HG03095 (cell line): ENCODE measurements at regions not wholly inside any gene's neighbourhood (a gene's known extent, or its start where the extent isn't known, plus 50 kb on each side); places are given as distances from the start of the nearest gene placed in this dataset.
"Not testable (repeated sequence)": the region's sequence is repeated elsewhere in the genome, so short reads cannot be mapped to it uniquely, and the experiment has no call there.

Experiments used
- ATAC-seq: cut with Tn5 transposase; IDR thresholded peaks from one replicate; pipeline ENCODE4 v1.9.1; 2021; ENCODE audit warnings: moderate library complexity; ENCODE audit not compliant: unreplicated experiment

DNA sequence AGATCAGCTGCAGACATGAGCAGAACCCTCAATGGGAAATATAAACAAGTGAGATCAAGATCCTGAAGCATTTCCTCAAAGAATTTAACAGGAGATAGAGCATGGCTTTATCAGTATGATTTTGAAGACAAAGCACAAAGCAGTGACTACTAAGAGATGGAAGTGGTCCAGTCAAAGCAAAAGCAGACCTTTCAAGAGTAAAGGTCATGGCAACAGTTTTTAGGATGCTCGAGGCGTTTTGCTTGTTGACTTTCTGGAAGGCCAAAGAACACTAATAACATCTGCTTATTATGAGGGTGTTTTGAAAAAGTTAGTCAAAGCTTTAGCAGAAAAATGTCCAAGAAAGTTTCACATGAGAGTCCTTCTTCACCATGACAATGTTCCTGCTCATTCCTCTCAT is 128.5 kb downstream of the KCNE4 start:
- no peak for ATAC-seq

DNA sequence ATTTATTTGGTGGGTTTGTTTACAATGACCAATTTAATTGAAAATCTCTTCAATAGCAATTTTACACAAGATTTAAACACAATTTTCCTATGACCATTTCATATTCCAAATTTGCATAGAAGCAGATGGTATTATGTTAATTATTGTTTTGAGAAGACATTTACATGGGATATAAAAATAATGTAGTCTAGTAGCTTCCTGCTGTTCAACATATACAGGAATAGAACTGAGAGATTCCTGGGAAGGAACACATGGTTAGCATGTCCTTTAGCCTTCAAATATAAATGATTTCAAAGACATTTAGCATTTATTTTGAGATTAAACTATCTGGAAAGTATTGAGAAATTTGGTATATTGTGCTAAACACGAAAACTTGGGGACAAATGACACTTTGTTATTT is 129.6 kb downstream of the KCNE4 start:
- no peak for ATAC-seq

DNA sequence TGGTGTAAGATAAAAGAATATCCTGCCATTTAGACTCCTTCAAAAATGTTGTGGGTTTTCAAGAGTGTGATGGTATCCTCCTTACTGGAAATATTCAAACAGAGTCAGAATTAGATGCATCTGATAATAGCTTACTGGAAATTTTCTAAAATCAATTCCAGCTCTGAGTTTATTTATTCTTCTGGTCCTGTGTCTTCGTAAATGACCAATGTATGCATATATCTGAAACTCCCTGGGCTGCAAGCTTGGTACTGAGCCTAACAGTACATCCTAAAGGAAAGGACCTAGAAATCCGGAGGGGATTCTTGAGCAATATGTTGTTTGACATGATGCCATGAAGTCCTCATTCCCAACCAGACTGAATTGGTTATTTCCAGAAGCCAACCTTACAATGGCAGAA is 130.4 kb downstream of the KCNE4 start:
- ATAC-seq, result no peak

DNA sequence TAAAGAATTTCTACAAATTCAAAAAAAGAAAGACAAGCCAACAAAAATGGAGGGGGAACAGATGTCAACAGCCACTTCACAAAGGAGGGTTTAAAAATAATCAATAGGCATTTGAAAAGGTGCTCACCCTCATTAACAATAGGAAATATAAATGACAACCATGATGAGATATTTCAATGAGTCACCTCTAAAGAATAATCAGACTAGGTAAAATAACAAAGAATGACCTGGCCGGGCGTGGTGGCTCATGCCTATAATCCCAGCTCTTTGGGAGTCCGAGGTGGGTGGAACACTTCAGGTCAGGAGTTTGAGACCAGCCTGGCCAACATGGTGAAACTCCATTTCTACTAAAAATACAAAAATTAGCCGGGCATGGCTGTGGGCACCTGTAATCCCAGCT is 133.6 kb downstream of the KCNE4 start:
- ATAC-seq, result no peak

DNA sequence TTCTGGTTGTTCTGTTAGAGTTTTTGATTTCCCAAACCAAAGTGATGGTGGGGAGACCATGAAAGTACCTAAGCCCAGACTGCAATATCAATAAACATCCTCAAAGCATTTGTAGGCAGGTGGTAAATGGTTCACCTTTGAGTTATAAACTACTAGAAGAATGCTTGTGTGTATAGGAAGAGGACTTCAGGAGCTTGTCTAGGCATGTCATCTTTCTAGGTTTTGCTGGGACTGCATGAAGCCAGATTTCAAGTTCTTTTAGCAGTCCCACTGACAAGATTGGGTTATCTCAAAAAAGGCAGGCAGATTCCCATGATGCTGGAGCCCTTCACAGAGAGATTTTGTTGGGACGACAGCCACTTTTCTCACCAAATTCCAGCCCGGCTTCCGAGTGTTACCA is 135.3 kb downstream of the KCNE4 start:
- ATAC-seq, result no peak

DNA sequence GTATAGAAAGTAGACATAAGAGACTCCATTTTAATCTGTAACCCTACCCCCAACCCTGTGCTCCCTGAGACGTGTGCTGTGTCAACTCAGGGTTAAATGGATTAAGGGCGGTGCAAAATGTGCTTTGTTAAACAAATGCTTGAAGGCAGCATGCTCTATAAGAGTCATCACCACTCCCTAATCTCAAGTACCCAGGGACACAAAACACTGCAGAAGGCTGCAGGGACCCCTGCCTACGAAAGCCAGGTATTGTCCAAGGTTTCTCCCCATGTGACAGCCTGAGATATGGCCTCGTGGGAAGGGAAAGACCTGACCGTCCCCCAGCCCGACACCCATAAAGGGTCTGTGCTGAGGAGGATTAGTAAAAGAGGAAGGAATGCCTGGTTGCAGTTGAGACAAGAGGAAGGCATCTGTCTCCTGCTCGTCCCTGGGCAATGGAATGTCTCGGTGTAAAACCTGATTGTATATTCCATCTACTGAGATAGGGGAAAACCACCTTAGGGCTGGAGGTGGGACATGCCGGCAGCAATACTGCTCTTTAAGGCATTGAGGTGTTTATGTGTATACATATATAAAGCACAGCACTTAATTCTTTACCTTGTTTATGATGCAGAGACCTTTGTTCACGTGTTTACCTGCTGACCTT is 138.7 kb downstream of the KCNE4 start:
- ATAC-seq, result not testable (repeated sequence)

DNA sequence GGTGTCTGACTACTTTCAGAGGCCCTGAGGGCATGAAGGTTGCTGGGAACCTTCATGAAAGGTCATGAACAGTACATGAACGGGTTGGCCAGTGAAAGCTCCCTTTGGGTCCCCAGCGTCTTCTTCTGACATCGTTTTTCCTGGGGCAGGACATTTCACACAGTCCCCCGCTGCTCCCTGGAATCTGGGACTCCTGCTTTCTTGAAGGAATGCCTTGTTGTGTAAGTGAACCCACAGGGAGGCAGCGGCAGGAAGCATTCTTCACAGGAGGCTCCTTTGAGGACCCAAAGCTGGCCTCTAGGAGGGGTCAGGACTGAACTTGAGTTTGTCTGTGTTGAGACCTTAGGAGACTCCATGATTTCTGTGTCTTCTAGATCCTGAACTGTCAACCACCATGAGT is 144.3 kb downstream of the KCNE4 start:
- no peak for ATAC-seq

DNA sequence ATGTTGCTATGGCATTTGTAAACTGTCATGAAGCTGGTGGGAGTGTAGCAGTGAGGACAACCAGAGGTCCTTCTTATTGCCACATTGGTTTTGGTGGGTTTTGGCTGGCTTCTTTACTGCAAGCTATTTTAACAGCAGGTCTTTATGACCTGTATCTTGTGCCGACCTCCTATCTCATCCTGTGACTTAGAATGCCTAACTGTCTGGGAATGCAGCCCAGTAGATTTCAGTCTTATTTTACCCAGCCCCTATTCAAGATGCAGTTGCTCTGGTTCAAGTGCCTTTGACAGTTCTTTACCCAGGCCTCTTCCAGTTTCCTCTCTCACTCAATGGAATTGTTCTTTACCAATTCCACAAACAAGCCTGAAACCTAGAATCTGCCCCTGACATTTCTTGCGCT is 145.1 kb downstream of the KCNE4 start:
- ATAC-seq, result no peak

DNA sequence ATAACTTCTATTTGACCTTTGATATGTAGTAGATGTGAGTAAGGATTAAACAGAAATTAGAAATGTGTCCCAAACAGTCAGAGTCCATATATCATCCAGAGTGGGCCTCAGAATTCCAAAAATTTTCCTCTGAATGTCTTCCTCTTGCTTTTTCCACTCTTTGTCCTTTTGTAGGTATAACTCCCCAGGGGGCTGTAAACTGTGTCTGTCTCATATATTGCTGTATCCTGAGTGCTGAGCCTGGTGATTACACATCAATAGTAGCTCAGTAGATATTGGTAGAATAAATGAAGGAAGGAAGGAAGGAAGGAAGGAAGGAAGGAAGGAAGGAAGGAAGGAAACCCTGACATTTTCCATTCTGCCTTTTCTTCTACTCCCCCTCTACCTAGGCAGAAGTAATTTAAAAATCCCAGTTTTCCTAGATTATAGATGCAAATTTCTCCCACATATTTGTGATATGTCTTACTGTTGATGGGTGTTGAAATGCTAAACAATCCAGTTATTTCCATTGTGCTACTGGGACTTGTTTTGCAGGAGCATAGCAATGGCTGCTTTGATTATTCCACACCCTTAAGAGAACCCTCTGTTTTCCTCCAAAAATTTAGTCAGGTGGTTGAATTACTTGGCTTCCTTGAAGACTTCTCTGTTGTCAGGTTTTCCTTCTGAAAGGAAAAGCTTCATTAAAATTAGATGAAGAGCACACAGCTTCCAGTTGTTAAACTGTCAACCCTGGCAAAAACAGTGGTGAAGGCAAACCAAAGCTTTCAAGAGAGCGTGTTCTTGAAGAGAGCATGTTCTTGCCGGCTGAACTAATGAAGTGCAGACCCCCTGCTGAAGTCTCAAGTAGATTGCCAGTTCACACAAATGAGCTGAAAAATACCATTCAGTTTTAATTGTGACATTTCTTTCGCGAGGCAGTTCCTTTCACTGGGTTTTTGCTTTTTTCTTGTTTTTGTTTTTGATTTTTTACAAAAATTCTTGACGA is 147.8 kb downstream of the KCNE4 start:
- ATAC-seq, result no peak

DNA sequence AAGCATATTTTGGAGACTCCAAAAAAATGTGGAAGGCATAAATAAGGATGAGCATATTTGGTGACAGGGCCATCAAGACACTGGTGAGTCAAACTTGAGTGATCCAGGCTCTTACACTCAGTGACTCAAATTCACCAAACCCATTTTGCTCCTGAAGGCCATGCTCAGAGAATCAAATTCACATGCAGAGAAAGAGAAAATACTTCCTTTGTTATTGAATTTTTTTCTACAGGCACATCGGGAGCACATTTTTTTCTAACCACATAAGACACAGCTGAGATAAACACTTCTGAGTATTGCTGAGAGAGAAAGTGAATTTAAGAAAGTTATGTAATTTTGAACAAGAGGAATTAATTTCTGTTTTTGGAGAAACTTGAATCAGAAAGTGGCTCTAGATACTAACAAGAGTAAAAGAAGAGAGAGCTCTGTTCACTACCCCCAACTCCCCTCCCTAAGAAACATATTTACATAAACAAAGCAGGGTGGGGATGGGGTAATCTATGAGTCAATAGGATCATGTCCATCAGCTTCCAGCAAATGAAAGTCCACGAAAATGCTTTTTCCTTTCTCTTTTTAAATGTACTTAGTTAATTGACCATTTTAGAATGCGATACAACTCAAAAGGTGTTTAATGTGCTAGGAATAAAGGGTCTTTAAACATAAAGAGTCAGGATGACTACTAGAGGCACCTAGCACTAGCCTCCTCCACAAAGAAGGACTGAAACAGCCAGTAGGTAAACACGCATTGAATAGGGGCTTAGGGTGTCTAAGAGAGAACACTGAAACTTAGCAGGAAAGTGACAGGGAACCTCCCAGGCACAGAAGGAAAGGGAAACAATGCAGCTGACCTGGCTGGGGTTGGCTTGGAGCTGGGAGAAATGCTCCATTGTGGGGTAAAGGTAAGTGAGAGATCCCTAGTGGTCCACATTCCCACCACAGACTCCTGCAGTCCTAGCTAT is 152.3 kb downstream of the KCNE4 start:
- ATAC-seq, result no peak

DNA sequence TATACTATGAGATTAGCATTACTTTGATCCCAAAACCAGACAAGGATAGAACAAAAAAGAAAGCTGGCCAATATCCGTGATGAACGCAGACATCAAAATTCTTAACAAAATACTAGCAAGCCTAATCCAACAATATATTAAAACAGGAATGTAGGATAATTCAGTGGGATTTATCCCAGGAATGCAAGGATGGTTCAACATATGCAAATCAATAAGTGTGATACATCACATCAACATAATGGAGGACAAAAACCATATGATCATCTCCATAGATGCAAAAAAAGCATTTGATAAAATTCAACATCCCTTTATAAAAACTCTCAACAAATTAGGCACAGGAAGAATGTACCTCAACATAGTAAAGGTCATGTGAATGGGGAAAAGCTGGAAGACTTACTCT is 158.5 kb downstream of the KCNE4 start:
- no peak for ATAC-seq

DNA sequence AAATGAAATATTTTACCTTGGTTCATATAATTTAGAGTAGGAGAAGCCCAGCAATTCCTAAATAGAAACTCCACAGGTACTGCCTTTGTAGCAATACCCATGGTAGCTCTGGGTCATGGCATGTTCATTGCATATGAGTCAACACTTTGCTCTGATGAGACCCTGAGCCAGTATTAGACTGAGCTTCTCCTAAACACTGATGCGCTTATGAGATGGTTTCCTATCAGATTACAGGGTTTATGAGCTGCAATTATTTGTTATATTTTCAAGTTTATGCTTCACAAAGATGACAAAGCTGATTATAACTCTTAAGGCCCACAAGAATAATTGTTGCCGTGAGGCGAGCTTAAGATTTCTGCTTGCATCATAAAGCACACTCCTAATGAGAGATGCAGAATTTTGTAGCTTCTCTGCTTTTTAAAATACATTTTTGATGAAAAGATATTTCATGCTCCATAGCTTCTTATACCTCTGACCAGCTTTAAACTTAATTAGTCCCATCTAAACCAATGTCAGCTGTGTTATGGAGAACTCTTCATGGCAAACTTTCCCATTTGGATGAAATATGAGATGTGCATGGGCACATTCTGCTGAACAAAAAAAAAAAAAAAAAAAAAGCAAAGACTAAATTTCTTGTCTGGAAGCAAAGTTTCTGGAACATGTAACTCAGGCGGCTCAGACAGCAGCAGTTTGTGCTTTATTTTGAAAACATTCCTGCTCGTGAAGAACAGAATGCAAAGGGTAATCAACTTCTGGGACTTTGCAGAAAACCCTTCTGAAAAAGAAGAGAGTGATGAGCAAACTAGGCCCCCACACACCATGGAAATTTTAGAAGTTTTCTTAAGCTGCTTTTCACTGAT is 162.6 kb downstream of the KCNE4 start:
- no peak for ATAC-seq

DNA sequence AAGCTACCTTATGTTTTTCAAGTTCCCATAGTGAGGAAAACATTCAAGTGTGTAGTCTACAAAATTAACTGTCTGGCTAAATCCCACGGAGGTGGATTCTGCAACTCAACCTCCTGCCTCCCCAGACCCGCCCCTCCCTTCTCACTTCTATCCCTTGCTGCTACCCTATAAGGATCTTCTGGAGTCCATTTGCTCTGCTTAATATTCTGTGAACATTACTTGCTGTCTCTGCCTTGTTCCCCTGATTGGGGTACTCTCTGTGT is 163.2 kb downstream of the KCNE4 start:
- ATAC-seq, result no peak

DNA sequence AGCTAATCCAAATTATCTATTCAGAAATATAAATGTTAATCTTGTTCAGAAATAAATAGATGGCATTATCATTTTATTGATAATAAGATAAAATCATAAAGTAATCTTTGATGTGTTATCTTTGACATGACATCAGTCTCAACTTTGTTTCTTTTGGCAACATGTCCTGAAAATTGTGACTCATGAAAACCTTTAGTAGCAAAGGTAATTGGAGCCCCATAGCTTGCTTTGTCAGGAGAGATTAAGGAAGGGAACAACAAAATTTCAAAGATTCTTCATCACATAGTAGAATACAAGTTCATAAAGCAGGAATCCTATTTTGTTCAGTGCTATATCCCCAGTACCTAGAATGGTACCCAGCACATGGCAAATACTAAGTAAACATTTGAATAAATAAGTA is 165.4 kb downstream of the KCNE4 start:
- ATAC-seq, result no peak

DNA sequence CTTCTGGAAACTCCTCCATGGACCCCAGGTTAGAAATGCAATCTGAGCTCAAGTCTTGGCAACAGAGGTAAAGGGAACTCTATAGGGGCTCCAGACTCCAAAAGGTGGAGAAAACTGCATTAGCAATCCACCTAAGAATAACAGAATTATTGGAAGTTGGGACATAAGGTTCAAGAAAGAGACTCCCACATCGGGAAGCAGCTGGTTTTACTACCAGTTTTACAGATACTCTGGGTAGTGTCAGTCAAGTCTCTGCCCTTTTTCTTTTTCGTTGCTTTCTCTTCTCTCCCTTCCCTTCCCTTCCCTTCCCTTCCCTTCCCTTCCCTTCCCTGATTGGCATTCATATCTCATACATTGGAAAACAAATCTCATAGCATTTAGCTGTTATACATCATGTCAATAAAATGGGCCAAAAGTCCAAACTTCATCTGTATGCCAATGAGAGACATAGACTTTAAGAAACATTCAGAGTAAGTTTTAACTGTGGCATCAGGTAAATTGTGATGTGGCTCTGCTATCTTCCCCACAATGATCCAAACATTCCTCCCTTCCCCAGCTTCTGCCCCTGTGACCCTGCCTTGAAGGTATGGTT is 166.7 kb downstream of the KCNE4 start:
- ATAC-seq, result no peak

DNA sequence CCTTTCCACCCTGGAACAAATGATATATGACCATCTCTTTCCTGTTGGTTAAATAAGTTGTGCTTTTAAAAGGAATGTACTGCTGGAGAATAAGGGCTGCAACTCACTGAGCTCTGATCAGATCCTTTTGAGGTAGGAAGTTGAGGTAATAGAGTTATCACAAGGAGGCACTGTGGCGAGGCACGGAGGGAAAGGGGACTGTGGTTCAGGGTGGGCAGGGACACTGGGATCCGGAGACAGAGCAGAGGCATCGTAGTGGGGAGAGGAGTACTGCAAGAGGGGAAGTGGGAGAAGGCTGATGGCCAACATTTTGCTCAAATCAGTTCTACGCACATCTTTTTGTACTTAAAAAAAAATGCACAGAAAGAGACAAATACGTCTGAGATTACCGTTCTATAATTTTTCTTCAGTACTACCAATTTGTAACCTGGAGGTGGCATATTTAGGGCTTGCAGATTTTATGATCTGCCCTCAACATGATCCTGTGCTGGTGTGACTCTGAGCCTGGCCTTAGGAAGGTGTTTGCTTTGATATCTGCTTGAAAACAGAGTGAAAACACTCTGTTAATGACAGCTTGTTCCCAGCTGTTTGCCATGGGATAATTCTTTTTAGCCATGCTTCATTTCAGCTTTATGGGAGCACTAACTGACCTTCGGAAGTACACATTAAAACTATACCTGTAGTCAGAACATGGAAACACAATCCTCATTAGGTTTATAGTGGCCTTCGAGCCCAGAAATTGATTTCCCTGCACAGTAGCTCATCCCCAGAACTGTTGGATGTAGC is 168.1 kb downstream of the KCNE4 start:
- ATAC-seq, result no peak

DNA sequence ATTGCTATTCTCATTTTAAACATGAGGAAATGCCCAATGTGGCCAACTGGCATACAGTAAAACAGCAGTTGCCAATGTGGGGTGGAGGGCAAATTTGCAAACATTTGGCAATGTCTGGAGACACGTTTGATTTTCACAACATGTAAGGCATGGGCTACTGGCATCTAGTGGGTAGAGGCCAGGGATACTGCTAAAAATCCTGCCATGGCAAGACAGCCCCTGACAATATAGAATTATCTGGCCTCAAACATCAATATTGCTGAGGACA is 168.6 kb downstream of the KCNE4 start:
- no peak for ATAC-seq

DNA sequence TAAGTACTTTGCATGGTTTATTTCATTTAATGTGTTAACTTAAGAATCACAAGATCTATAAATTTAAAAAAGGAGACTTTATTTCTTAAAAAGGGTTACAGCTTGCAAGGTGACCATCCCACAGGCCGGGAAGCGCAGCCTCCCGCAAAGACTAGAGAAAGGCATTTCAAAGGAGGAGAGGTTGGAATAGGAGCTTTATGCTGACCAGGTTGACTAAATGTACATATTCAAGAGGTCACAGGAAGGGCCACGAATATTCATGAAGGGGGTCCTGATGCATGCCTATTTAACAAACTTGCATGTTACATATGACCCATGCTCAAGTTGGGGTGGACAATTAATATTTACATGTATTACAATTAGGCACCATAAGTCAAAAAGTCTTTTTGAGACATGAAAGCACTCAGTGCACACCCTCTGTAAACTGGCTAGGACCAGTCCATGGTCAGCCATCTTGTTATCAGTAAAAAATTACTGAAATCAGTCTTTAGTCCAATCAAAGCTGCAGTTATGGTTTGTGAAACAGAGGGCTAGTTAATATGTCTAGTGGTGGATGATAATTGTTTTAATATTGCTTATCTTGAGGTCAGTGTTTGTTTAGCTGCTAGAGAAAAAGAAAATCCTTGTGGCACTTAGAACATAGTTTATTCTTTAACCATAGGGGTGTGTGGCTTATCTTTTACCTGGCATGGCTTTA is 169.3 kb downstream of the KCNE4 start:
- no peak for ATAC-seq

DNA sequence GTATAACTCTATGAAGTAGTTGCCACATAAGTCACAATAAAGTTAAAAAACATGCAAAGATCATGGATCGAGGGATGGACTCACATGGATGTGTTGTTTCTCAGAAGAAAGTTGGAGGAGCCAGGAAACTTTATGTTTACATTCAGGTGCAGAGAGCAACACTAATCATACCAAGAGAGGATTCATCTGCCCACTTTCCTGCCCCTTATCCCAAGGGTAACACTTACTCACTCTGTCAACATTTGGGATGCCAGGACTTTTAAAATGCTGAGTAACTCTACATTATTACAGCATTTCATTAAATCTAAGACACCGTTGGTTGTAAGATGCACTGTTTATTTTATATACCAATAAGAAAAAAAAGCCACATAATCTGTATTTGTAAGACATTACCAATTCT is 170.4 kb downstream of the KCNE4 start:
- ATAC-seq, result no peak
